Ureter (tissue), 1 donor: ENCODE measurements at regions not wholly inside any gene's neighbourhood (a gene's known extent, or its start where the extent isn't known, plus 50 kb on each side); places are given as distances from the start of the nearest gene placed in this dataset.
"Not testable (repeated sequence)": the region's sequence is repeated elsewhere in the genome, so short reads cannot be mapped to it uniquely, and the experiment has no call there.

ENCODE experiments used
- DNase-seq: peaks from one replicate; pipeline ENCODE4 v3.0.0-alpha.2; 2020; ENCODE audit warnings: low spot score
- donor health status: DM: yes; HTN: yes; CAD: no.

- DNase-seq: no peak
These were observed 559.1 kb upstream of the TRPC7 start for GRCh38 chr5:136924490-136924889.

GRCh38 chr5:136910625-136911024, 545.3 kb upstream of the TRPC7 start:
- no peak for DNase-seq

- no peak for DNase-seq
These were observed 544.6 kb upstream of the TRPC7 start for GRCh38 chr5:136909906-136910305.

- no peak for DNase-seq
These were observed 542.0 kb upstream of the TRPC7 start for GRCh38 chr5:136907371-136907770.

- no peak for DNase-seq
These were observed 541.2 kb upstream of the TRPC7 start for GRCh38 chr5:136906545-136906944.

- DNase-seq: no peak
These were observed 540.2 kb upstream of the TRPC7 start for GRCh38 chr5:136905571-136905970.

- no peak for DNase-seq
These were observed 528.7 kb upstream of the TRPC7 start for GRCh38 chr5:136894070-136894469.

GRCh38 chr5:136892000-136892399, 526.7 kb upstream of the TRPC7 start:
- DNase-seq: no peak

- DNase-seq: no peak
These were observed 526.0 kb upstream of the TRPC7 start for GRCh38 chr5:136891175-136891972.

- no peak for DNase-seq
These were observed 525.2 kb upstream of the TRPC7 start for GRCh38 chr5:136890431-136891148.

- DNase-seq: no peak
These were observed 521.3 kb upstream of the TRPC7 start for GRCh38 chr5:136886608-136887007.

GRCh38 chr5:136864960-136865359, 499.6 kb upstream of the TRPC7 start:
- no peak for DNase-seq

GRCh38 chr5:136856648-136857047, 491.3 kb upstream of the TRPC7 start:
- DNase-seq: no peak

- no peak for DNase-seq
These were observed 488.6 kb upstream of the TRPC7 start for GRCh38 chr5:136853971-136854370.

GRCh38 chr5:136840601-136841000, 475.3 kb upstream of the TRPC7 start:
- no peak for DNase-seq

GRCh38 chr5:136836093-136836492, 470.7 kb upstream of the TRPC7 start:
- DNase-seq: no peak

GRCh38 chr5:136820848-136821247, 455.5 kb upstream of the TRPC7 start:
- no peak for DNase-seq

- no peak for DNase-seq
These were observed 454.4 kb upstream of the TRPC7 start for GRCh38 chr5:136819526-136820302.

GRCh38 chr5:136816327-136816726, 451.0 kb upstream of the TRPC7 start:
- DNase-seq: no peak

GRCh38 chr5:136814619-136815378, 449.5 kb upstream of the TRPC7 start:
- DNase-seq: no peak

GRCh38 chr5:136812270-136812669, 446.9 kb upstream of the TRPC7 start:
- DNase-seq: not testable (repeated sequence)

GRCh38 chr5:136811551-136811950, 446.2 kb upstream of the TRPC7 start:
- no peak for DNase-seq
